Left renal pelvis (tissue), 4 donors: ENCODE measurements at regions not wholly inside any gene's neighbourhood (a gene's known extent, or its start where the extent isn't known, plus 50 kb on each side); places are given as distances from the start of the nearest gene placed in this dataset.
"Not testable (repeated sequence)": the region's sequence is repeated elsewhere in the genome, so short reads cannot be mapped to it uniquely, and the experiment has no call there.

Experiments
- DNase-seq, 4 donors: peaks; one replicate each; pipeline ENCODE4 v3.0.0-alpha.2; 2013; ENCODE audit warnings: low read depth in 4 of 4, low spot score in 3 of 4

- no peak for DNase-seq
Observed at GRCh38 chrX:25807022-25807421, 331.1 kb upstream of the MAGEB18 start.

GRCh38 chrX:25810202-25810601 is 327.9 kb upstream of the MAGEB18 start:
- DNase-seq, result no peak

- DNase-seq, result no peak
Observed at GRCh38 chrX:25819879-25820278, 318.3 kb upstream of the MAGEB18 start.

DNA sequence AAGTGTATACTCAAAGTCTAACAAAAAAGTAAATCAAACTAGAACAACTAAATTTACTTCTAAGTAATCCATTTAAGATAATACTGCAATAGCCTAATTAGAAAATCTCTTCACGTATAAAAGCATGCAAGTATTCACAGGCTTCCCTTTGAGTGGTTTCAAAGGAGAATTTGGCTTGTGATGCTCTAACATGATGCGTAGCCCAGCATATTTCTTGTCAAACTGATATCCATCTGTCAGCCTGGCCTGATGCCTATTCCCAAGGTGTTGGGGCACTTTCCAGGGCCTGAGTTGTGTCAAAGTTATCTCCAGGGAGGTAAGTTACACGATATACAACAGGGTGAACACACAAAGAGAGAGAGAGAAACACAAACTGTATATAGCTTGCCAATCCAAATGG is 287.0 kb upstream of the MAGEB18 start:
- DNase-seq, result no peak

DNA sequence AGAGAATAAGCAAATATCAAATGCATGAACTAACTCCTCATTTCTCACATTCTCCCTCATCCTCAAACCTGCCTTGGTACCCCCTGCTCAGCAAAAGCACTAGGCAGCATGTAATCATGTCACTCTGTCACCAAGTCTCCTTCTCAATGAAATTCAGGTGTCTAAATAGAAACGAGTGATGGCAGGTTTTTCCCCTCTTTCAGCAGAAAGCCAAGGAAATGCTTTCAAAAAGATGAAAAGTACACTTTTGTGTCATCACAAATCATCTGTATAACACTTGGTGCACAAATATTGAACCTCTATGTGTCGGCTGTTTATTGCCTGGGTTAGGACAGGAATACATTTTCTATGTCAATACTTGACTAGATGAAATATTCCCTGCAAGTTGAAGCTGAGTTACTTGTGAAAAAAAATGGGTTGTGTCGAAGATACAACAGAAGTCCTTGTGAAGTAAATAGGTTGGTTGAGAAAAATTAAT is 285.1 kb upstream of the MAGEB18 start:
- no peak for DNase-seq

DNA sequence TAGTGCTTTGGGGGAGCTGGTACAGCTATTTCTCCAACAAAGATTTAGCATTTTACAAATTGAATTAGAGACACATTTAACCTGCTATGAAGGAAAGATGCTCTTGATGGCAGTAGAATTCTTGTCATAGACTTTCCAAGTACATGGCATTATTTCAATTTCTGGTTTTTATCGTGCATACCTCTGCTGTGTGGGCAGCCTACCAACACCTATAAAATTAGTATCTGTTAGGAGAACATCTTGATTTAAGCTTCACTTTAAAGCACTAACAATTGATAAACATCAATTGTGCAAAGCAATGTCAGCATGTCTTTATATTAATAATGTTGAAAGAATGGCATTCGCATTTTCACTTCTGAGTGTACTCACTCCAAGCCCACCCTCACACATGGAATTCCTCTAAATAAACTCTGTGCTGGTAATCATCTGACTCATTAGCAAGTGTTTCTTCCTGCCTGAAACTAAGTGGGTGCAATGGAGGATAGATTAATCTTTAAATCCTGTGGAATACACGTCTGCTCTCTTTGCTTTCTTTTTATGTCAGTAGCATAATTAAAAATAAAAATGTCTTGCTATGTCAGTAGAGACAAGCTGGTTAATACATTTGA is 279.8 kb upstream of the MAGEB18 start:
- DNase-seq, result no peak

- no peak for DNase-seq
Observed at GRCh38 chrX:25860322-25860721, 277.8 kb upstream of the MAGEB18 start.

GRCh38 chrX:25869761-25870160 is 268.4 kb upstream of the MAGEB18 start:
- DNase-seq, result no peak

DNA sequence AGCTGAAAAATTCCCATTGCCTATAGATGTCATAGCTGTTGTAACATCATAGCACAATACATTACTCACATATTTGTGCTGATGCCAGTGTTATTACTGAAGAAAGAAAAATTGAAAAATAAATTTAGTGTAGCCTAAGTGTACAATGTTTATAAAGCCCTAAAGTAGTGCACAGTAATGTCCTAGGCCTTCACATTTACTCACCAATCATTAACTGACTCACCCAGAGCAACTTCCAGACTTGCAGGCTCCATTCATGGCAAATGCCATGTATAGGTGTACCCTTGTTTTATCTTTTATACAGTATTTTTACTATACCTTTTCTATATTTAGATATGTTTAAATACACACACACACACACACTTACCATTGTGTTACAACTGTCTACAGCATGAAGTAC is 265.4 kb upstream of the MAGEB18 start:
- DNase-seq, result no peak

DNA sequence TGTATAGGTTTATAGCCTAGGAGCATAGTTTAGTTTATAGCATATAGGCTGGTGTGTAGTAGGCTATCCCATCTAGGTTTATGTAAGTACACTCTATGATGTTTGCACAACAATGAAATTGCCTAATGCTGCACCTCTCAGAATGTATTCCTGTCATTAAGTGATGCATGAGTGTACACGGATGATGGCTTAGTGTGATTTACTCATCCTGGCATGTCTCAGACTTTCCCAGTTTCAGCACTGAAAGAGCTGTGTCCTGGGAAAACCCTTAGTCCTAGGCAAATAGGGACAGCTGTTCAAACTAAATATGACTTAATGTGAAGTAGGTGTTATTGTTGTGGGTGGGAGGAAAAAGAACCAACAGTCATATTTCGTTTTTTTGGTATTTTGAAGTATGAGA is 264.9 kb upstream of the MAGEB18 start:
- DNase-seq, result no peak

GRCh38 chrX:25878806-25879205 is 259.3 kb upstream of the MAGEB18 start:
- DNase-seq, result no peak

DNA sequence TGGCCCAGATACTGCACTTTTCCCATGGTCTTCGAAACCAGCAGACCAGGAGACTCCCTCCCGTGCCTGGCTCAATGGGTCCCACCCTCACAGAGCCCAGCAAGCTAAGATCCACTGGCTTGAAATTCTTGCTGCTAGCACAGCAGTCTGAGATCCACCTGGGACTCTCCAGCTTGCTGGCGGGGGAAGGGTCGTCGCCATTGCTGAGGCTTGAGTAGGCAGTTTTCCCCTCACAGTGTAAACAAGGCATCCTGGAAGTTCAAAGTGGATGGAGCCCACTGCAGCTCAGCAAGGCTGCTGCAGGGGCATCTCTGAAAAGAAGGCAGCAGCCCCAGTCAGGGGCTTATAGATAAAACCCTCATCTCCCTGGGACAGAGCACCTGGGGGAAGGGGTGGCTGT is 255.6 kb upstream of the MAGEB18 start:
- not testable (repeated sequence) for DNase-seq

DNA sequence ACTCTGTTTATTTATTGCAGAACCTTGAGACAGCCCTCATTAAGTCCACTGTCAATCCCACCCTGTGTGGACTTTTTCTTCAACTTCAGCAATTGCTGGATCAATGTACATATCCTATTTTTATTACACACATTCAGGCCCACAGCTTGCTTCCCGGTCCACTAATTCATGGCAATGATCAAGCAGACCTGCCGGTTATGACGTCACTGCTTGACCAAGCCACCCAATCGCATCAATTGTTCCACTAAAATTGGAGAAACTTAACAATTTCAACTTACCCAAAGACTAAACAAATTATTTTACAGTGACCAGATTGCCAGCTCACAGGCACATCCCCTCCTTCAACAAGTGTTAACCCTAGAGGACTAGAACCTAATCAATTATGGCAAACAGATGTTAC is 240.4 kb upstream of the MAGEB18 start:
- DNase-seq, result no peak

DNA sequence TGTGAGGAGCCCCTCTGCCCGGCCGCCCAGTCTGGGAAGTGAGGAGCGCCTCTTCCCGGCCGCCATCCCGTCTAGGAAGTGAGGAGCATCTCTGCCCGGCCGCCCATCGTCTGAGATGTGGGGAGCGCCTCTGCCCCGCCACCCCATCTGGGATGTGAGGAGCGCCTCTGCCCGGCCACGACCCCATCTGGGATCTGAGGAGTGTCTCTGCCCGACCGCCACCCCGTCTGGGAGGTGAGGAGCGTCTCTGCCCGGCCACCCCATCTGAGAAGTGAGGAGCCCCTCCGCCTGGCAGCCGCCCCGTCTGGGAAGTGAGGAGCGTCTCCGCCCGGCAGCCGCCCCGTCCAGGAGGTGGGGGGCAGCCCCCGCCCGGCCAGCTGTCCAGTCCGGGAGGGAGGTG is 232.4 kb upstream of the MAGEB18 start:
- not testable (repeated sequence) for DNase-seq

DNA sequence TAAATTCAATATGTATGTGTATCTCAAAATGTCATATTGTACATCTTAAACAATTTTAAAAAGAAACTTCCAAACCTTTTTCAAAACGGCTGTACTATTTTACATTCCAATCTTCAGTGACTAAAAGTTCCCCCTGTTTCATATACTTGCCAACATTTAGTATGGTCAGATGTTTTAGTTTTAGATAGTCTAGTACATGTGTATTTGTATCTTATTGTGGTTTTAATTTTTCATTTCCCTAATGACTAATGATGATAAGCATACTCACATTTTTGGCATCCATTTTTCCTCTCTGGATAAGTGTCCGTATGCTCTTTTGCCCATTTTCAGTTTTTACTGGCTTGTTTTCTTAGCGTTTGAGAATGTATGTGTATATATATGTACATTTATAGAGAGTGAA is 212.2 kb upstream of the MAGEB18 start:
- DNase-seq, result no peak

DNA sequence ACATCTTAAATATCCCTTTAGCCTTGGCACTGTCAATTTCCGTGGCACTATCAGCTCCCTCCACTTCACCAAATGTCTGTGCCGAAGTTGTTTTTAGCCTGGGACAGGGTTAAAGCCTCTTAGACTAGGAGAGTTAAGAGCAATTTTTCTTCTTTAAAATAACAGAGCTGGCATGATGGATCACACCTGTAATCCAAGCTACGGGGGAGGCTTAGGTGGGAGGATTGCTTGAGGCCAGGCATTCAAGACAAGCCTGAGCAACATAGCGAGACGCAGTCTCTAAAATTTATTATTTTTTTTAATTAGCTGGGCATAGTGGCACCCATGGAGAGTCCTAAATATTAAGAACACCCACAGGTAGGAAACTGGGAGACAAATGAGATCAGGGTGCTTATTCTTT is 209.8 kb upstream of the MAGEB18 start:
- DNase-seq, result peak in 1 of 4 donors; percentile 4

DNA sequence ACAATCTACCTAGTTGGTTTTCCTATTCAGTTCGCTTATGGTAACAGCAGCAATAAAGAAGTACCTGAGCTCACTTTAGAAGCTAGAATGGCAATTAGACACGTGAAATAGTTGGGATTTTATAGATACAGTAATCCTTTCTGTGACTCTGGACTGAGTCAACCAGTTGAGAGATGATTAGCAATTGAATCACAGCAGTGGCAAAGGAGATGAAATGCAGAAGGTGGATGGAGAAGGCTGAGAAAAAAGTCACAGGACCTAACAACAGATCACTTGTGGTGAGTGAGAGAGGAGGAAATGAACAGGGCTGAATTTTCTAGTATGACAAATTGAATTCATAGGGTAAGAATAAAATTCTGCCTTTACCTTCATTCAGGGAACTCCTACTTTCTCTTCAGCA is 197.1 kb upstream of the MAGEB18 start:
- no peak for DNase-seq

GRCh38 chrX:25941559-25942250 is 196.4 kb upstream of the MAGEB18 start:
- DNase-seq, result no peak

GRCh38 chrX:25968920-25969319 is 169.2 kb upstream of the MAGEB18 start:
- DNase-seq, result no peak

GRCh38 chrX:25976683-25977310 is 161.3 kb upstream of the MAGEB18 start:
- DNase-seq, result no peak

GRCh38 chrX:25998687-25999086 is 139.5 kb upstream of the MAGEB18 start:
- no peak for DNase-seq

DNA sequence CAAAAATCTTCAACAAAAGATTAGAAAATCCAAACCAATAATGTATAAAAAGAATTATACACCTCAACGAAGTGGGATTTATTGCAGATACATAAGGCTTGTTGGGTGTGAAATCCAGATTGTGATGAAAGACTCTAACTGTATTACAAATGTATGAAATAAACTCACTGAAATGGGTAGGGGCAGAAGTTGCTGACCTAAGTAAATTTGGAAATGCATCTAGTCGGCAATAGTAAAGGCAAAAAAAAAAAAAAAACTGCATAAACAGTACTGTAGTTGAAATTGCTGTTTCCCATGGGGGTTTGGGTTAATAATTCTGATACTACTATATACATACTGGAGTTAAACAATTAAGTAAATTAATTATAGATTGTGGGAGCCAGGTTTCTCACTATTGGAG is 130.7 kb upstream of the MAGEB18 start:
- no peak for DNase-seq
